GM18861 (cell line): ENCODE measurements at regions not wholly inside any gene's neighbourhood (a gene's known extent, or its start where the extent isn't known, plus 50 kb on each side); places are given as distances from the start of the nearest gene placed in this dataset.
"Not testable (repeated sequence)": the region's sequence is repeated elsewhere in the genome, so short reads cannot be mapped to it uniquely, and the experiment has no call there.

ENCODE experiments used
- ATAC-seq: cut with Tn5 transposase; IDR thresholded peaks from one replicate; pipeline ENCODE4 v1.9.1; 2021; ENCODE audit not compliant: unreplicated experiment

- no peak for ATAC-seq
Observed at GRCh38 chr1:58836408-58836807, 52.6 kb upstream of the JUN start.

GRCh38 chr1:58837886-58838285, 54.0 kb upstream of the JUN start:
- ATAC-seq, result no peak

GRCh38 chr1:58839147-58839795, 55.4 kb upstream of the JUN start:
- no peak for ATAC-seq

GRCh38 chr1:58839846-58840835, 56.3 kb upstream of the JUN start:
- no peak for ATAC-seq

- ATAC-seq, result no peak
Observed at GRCh38 chr1:58841455-58841854, 57.6 kb upstream of the JUN start.

GRCh38 chr1:58842941-58843340, 59.1 kb upstream of the JUN start:
- no peak for ATAC-seq

GRCh38 chr1:58844176-58844575, 60.3 kb upstream of the JUN start:
- ATAC-seq, result no peak

GRCh38 chr1:58845942-58846341, 62.1 kb upstream of the JUN start:
- ATAC-seq, result no peak

GRCh38 chr1:58848818-58849411, 65.1 kb upstream of the JUN start:
- ATAC-seq, result no peak

- ATAC-seq, result no peak
Observed at GRCh38 chr1:58849551-58849950, 65.7 kb upstream of the JUN start.

- ATAC-seq, result no peak
Observed at GRCh38 chr1:58850636-58851035, 66.8 kb upstream of the JUN start.

- ATAC-seq, result no peak
Observed at GRCh38 chr1:58852731-58853485, 69.1 kb upstream of the JUN start.

GRCh38 chr1:58854576-58854975, 70.7 kb upstream of the JUN start:
- no peak for ATAC-seq

- ATAC-seq, result no peak
Observed at GRCh38 chr1:58855274-58856165, 71.7 kb upstream of the JUN start.

GRCh38 chr1:58856281-58856680, 72.4 kb upstream of the JUN start:
- not testable (repeated sequence) for ATAC-seq

- peak; percentile 77 for ATAC-seq
Observed at GRCh38 chr1:58857680-58858673, 74.1 kb upstream of the JUN start.

- no peak for ATAC-seq
Observed at GRCh38 chr1:58859769-58860485, 76.1 kb upstream of the JUN start.

GRCh38 chr1:58861076-58861475, 77.2 kb upstream of the JUN start:
- no peak for ATAC-seq
